ENCODE measurements at regions not wholly inside any gene's neighbourhood (a gene's known extent, or its start where the extent isn't known, plus 50 kb on each side); places are given as distances from the start of the nearest gene placed in this dataset.

DNA sequence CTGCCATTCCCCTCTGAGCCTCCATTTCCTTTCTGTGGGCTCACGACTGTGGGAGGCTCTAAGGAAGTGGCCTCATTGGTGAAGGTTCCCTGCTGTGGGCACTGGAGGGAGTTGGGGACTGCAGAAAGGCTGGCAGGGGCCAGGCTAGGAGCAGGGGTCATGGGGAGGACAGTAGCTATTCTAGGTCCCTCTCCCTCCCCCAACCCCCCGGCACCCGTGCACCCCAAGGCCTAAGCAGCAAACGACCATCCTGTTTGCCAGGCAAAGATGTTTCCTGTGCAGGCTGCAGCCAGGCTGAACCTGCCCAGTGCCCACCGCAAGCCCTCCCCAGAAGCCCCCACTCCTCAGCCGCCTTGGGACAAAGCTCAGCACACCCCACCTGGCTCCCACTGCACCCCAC is 189.4 kb downstream of the MN1 start:
- H2BK15ac ChIP-seq (ENCODE audit: low read length): peak overlapping the region; percentile 75; the same call in 1 of the 2 replicates
- H3K4me1 ChIP-seq (replicated peaks in 1 of 4; ENCODE audit: control insufficient read depth in 3 of 4, insufficient read depth in 4 of 4, low read length in 3 of 4): peaks cover 0 to 4% (median 2%) of the 10 kb centered on the region in 4 experiments; a peak in 4 of 7 replicates
- H2AFZ ChIP-seq (ENCODE audit: low read length): no peak overlapping the region
- no peak overlapping the region for H3K27ac ChIP-seq (ENCODE audit: low read depth, low read length)
- H2BK20ac ChIP-seq (ENCODE audit: low read length): no peak overlapping the region
- FAIRE-seq (no peak), DNase-seq (ENCODE audit: low read depth in 1 of 2, low spot score in 2 of 2) (no peak)
- no peaks in the 10 kb centered on the region for H3K36me3 ChIP-seq (ENCODE audit: control insufficient read depth in 2 of 4, insufficient read depth in 4 of 4, low read length in 3 of 4)
- no peak overlapping the region for H3K18ac ChIP-seq (ENCODE audit: extremely low read depth, low read length)
- CTCF ChIA-PET (ENCODE audit: partially characterized antibody): interaction anchor here (0.6 to 1.9 kb wide), 5 partner anchors 9 to 71 kb away, joined by 3 to 4 read pairs (median 4); no protein-coding TSS in a partner anchor
- no peak overlapping the region for H3K56ac ChIP-seq (replicated peaks; ENCODE audit: insufficient read length, low read depth, low read length)
- no peak overlapping the region for H2AK5ac ChIP-seq (ENCODE audit: low read depth, low read length)
- no peak overlapping the region; the same call in 1 of the 2 replicates for H2BK5ac ChIP-seq (ENCODE audit: low read depth, low read length)
- H3K4ac ChIP-seq (replicated peaks; ENCODE audit: insufficient read length, low read depth, low read length): no peak overlapping the region
- POLR2A ChIA-PET (ENCODE audit: partially characterized antibody): no interaction called here
- H3K4me2 ChIP-seq (ENCODE audit: insufficient read depth in 1 of 2, low read depth in 2 of 2, low read length in 2 of 2): no peak overlapping the region
- no peak overlapping the region for H4K91ac ChIP-seq (replicated peaks; ENCODE audit: insufficient read length, low read length)
- H4K20me1 ChIP-seq (replicated peaks in 1 of 2; ENCODE audit: control insufficient read depth in 1 of 2, insufficient read depth in 2 of 2, low read length in 2 of 2): no peaks in the 10 kb centered on the region
- no peaks in the 10 kb centered on the region; a peak in 4 of 7 replicates for H3K27me3 ChIP-seq (replicated peaks in 1 of 4; ENCODE audit: control insufficient read depth in 3 of 4, extremely low read depth in 1 of 4, insufficient read depth in 3 of 4, low read length in 3 of 4)
- 68% methylated on average over 6 of the region's 6 CpGs; no CpG with 5 or more reads in 1 of the 2 experiments for WGBS, 2 experiments (ENCODE audit: extremely low coverage in 1 of 2, insufficient coverage in 1 of 2, insufficient read length in 1 of 2, insufficient replicate concordance in 2 of 2, low coverage in 1 of 2, low lambda C conversion rate in 2 of 2, missing lambda C conversion rate in 1 of 2)
- no peaks in the 10 kb centered on the region for H3K79me2 ChIP-seq (ENCODE audit: control insufficient read depth in 1 of 2, insufficient read depth in 2 of 2, low read length in 2 of 2)
- no peak overlapping the region for H3K14ac ChIP-seq (ENCODE audit: insufficient read length)
- 0 out of 2 replicates have a peak overlapping the region, but pooled peaks have one; percentile 2 for H2BK12ac ChIP-seq (ENCODE audit: low read depth, low read length)
- H3K23ac ChIP-seq (ENCODE audit: insufficient read length): no peak overlapping the region
- no peaks in the 10 kb centered on the region; the same call in 1 of the 2 replicates for H3K23me2 ChIP-seq (ENCODE audit: low read depth, low read length)
- H3K9me3 ChIP-seq (ENCODE audit: insufficient read depth in 2 of 2, low read depth in 1 of 2, low read length in 1 of 2): no peaks in the 10 kb centered on the region
- no peak overlapping the region for H2BK120ac ChIP-seq (replicated peaks; ENCODE audit: low read depth, low read length)
- no peak overlapping the region for H4K8ac ChIP-seq (ENCODE audit: extremely low read depth, insufficient read depth, low read length)
- no peaks in the 10 kb centered on the region for H3K79me1 ChIP-seq (ENCODE audit: low read depth, low read length)
- no peak overlapping the region for H3K4me3 ChIP-seq (ENCODE audit: extremely low read depth in 1 of 4, insufficient read depth in 2 of 4, low read depth in 3 of 4, low read length in 4 of 4)
- TF ChIP-seq SP4 (IDR thresholded peaks at IDR 0.05; ENCODE audit: low read length) (no peak), CBX5 (IDR thresholded peaks at IDR 0.05; ENCODE audit: low read depth, low read length) (no peak), TAF1 (IDR thresholded peaks at IDR 0.05; ENCODE audit: low read depth, low read length) (no peak)
- H3K9ac ChIP-seq (replicated peaks in 1 of 4; ENCODE audit: extremely low read depth in 1 of 4, low read depth in 3 of 4, low read length in 3 of 4): no peak overlapping the region
- no peak overlapping the region for H4K5ac ChIP-seq (ENCODE audit: insufficient read length, low read depth, low read length)

Measured in H1 (cell line).